Right cardiac atrium (tissue), 5 donors: ENCODE measurements at regions not wholly inside any gene's neighbourhood (a gene's known extent, or its start where the extent isn't known, plus 50 kb on each side); places are given as distances from the start of the nearest gene placed in this dataset.
"Not testable (repeated sequence)": the region's sequence is repeated elsewhere in the genome, so short reads cannot be mapped to it uniquely, and the experiment has no call there.

Experiments
- ATAC-seq, 2 donors: fragments of 200-7000 bp; cut with Tn5 transposase; one replicate each; pipeline versions ENCODE4 v1.8.0 to v1.9.1; 2020; ENCODE audit warnings: moderate library complexity in 2 of 2, mild to moderate bottlenecking in 1 of 2
- DNase-seq, 3 donors: peaks; one replicate each; pipeline ENCODE4 v3.0.0-alpha.2; 2020
- H3K27ac ChIP-seq: one replicate; pipeline ENCODE4 v1.5.1; 2013; ENCODE audit warnings: mild to moderate bottlenecking, low read length, control low read depth, moderate library complexity
- H3K27me3 ChIP-seq: one replicate; pipeline ENCODE4 v1.6.1; 2013; ENCODE audit not compliant: control insufficient read depth, insufficient read depth
- H3K4me1 ChIP-seq: one replicate; pipeline ENCODE4 v1.6.1; 2013; ENCODE audit warnings: low read length; ENCODE audit not compliant: control insufficient read depth, insufficient read depth
- H3K4me3 ChIP-seq: one replicate; pipeline ENCODE4 v1.5.1; 2013; ENCODE audit warnings: low read length, control low read depth
- H3K9me3 ChIP-seq: one replicate; pipeline ENCODE4 v1.6.1; 2013; ENCODE audit warnings: low read length; ENCODE audit not compliant: control insufficient read depth
- WGBS: extraction: QIAGEN DNeasy Blood & Tissue Kit; methylation state at CpG from one replicate; pipeline ENCODE4 v1.1.7; 2013; 5-methylcytosine and 5-hydroxymethylcytosine counted together
- intact Hi-C, 4 donors: fragments of 100-400 bp; cut with DNase I; formaldehyde crosslinking; loops; one replicate each; pipeline versions ENCODE4 v1.11.0 to v1.14.0; 2022 to 2023
- donor health status: healthy with polysubstance abuse.
- donor health status: DM: no; HTN: yes; CAD: no.
- donor health status: DM: no; HTN: no; CAD: no.
- donor health status: DM: no; HTN: yes; CAD: no; lungs with severe emphysema.
- donor health status: DM: yes; HTN: yes; CAD: no.

DNA sequence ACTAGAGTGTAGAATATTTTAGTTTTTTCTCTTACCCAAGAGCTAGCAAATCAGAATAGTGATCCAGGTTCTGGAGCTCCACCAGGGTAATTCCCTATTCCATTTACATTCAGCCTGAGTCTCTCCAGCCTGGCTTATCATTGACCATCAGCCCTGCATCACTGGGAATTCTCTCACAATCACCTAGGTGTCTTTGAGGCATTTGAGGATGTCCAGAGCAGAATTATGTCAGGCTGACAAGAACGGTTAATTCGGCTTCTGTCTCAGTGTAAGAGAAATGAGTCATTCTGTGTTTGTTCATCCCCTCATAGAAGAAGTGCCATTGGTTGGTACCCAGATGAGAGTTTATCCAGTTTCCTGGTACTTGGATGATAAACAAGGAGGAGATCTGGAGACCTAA is 180.5 kb downstream of the ZNF737 start:
- intact Hi-C loops = no loop called here
- Histone ChIP-seq H3K27me3 (no peaks in the 10 kb centered on the region), H3K9me3 (no peaks in the 10 kb centered on the region), H3K4me1 (no peaks in the 10 kb centered on the region), H3K4me3 (no peak overlapping the region), H3K27ac (no peak overlapping the region)
- ATAC-seq (no peak), DNase-seq (no peak)
- WGBS = 50% methylated on average over 2 of the region's 2 CpGs

- 28% methylated on average over 6 of the region's 6 CpGs for WGBS
- H3K4me1 ChIP-seq = no peaks in the 10 kb centered on the region
- DNase-seq = no peak
- H3K27ac ChIP-seq = no peak overlapping the region
- ATAC-seq = no peak
- no peak overlapping the region for H3K4me3 ChIP-seq
- H3K27me3 ChIP-seq = no peaks in the 10 kb centered on the region
- intact Hi-C loops = no loop called here
- H3K9me3 ChIP-seq = no peaks in the 10 kb centered on the region
Observed at GRCh38 chr19:20371911-20372310, 193.7 kb downstream of the ZNF737 start.

GRCh38 chr19:20371304-20371703 is 194.3 kb downstream of the ZNF737 start:
- DNase-seq, H3K9me3 ChIP-seq, H3K27ac ChIP-seq, H3K4me1 ChIP-seq, H3K27me3 ChIP-seq, ATAC-seq, intact Hi-C loops, H3K4me3 ChIP-seq: not testable (repeated sequence)
- WGBS = 55% methylated on average over 6 of the region's 6 CpGs

- intact Hi-C loops = no loop called here
- no peak for ATAC-seq
- DNase-seq = no peak
- WGBS = 31% methylated on average over 8 of the region's 8 CpGs
- no peaks in the 10 kb centered on the region for H3K4me1 ChIP-seq
- no peak overlapping the region for H3K4me3 ChIP-seq
- no peaks in the 10 kb centered on the region for H3K9me3 ChIP-seq
- H3K27ac ChIP-seq = no peak overlapping the region
- no peaks in the 10 kb centered on the region for H3K27me3 ChIP-seq
Observed at GRCh38 chr19:20367811-20368294, 197.7 kb downstream of the ZNF737 start.

GRCh38 chr19:20365146-20365545 is 198.1 kb downstream of the ZNF486 start:
- WGBS = 36% methylated on average over 6 of the region's 6 CpGs
- no peaks in the 10 kb centered on the region for H3K9me3 ChIP-seq
- H3K27me3 ChIP-seq = no peaks in the 10 kb centered on the region
- intact Hi-C loops = no loop called here
- DNase-seq (no peak), ATAC-seq (no peak)
- no peak overlapping the region for H3K4me3 ChIP-seq
- no peak overlapping the region for H3K27ac ChIP-seq
- no peaks in the 10 kb centered on the region for H3K4me1 ChIP-seq

DNA sequence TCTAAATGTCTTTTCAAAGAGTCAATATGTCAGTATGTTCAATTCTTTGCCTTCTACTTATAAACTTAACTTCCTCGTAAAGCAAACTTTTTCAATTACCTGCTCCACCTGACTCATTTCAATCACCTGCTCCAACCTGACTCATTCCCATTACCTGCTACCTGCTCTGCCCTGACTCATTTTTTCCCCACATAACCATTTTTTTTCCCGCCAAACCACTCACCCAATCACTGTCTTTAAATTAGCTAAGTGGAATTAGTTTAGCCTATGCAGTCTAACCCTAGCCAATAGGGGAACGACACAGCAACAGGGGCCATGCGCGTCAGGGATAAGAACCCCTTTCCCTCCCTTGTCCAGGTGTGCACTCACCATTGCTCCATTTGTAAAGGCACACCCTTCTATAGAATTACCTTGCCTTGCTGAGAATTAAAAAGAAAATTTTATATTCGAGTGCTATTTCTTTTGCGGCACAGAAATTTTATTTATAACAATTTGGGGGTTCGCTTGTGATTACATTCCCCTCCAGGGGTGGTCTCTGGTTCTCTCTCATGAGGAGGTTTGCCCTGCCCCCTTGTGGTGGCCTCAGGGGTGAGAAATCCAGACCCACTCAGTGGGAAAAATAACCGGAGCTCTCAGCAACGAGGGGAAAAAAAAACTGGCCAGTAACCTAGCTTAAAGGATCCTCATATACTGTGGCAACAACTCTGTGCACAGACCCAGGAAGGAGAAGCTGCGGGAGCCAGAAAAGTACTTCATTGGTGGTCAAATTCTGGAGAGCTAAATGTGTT is 193.1 kb downstream of the ZNF486 start:
- no peaks in the 10 kb centered on the region for H3K4me1 ChIP-seq
- intact Hi-C loops = no loop called here
- no peak for DNase-seq
- H3K27ac ChIP-seq = no peak overlapping the region
- H3K27me3 ChIP-seq = no peaks in the 10 kb centered on the region
- no peak for ATAC-seq
- 54% methylated on average over 11 of the region's 11 CpGs for WGBS
- H3K4me3 ChIP-seq = no peak overlapping the region
- no peaks in the 10 kb centered on the region for H3K9me3 ChIP-seq

- intact Hi-C loops, H3K9me3 ChIP-seq, ATAC-seq, H3K4me1 ChIP-seq, H3K27ac ChIP-seq, H3K4me3 ChIP-seq, DNase-seq, H3K27me3 ChIP-seq: not testable (repeated sequence)
- WGBS = 81% methylated on average over 7 of the region's 7 CpGs
Observed at GRCh38 chr19:20358841-20359465, 191.9 kb downstream of the ZNF486 start.

GRCh38 chr19:20357921-20358320 is 190.9 kb downstream of the ZNF486 start:
- ATAC-seq (no peak), DNase-seq (no peak)
- 77% methylated on average over 6 of the region's 6 CpGs for WGBS
- H3K9me3 ChIP-seq = no peaks in the 10 kb centered on the region
- no peak overlapping the region for H3K4me3 ChIP-seq
- no peak overlapping the region for H3K27ac ChIP-seq
- intact Hi-C loops = no loop called here
- H3K4me1 ChIP-seq = no peaks in the 10 kb centered on the region
- H3K27me3 ChIP-seq = no peaks in the 10 kb centered on the region

DNA sequence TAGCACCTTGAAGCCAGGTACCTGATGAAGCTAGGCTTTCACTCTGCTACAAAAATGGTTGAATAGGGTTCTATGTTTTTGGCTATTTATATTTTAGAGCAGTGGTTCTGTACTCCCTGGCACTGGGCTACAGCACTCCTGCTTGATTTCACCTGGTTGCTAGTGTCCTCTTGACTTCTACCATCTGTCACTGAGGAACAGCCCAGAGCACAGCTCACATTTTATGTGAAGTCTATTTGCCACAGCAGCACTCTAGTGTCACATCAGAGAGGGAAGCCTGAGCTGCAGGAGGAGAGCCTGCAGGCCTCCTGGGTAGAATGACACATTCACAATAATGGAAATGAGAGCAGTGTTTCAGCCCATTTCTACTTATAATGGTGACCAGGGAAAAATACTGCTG is 184.2 kb downstream of the ZNF486 start:
- DNase-seq = no peak
- Histone ChIP-seq H3K9me3 (no peaks in the 10 kb centered on the region), H3K27me3 (no peaks in the 10 kb centered on the region), H3K4me3 (no peak overlapping the region), H3K4me1 (no peaks in the 10 kb centered on the region), H3K27ac (no peak overlapping the region)
- intact Hi-C loops = no loop called here
- no peak for ATAC-seq

GRCh38 chr19:20349206-20349605 is 182.2 kb downstream of the ZNF486 start:
- Histone ChIP-seq H3K27ac (no peak overlapping the region), H3K27me3 (no peaks in the 10 kb centered on the region), H3K4me1 (no peaks in the 10 kb centered on the region), H3K9me3 (no peaks in the 10 kb centered on the region), H3K4me3 (no peak overlapping the region)
- intact Hi-C loops = no loop called here
- 63% methylated on average over 2 of the region's 2 CpGs for WGBS
- no peak for ATAC-seq
- DNase-seq = no peak

- intact Hi-C loops = no loop called here
- Histone ChIP-seq H3K4me1 (no peaks in the 10 kb centered on the region), H3K9me3 (no peaks in the 10 kb centered on the region), H3K4me3 (no peak overlapping the region), H3K27me3 (no peaks in the 10 kb centered on the region), H3K27ac (no peak overlapping the region)
- WGBS = 97% methylated on average over 4 of the region's 4 CpGs
- ATAC-seq (no peak), DNase-seq (no peak)
Observed at GRCh38 chr19:20339444-20339843, 172.4 kb downstream of the ZNF486 start.
